8988T (cell line): ENCODE measurements at regions not wholly inside any gene's neighbourhood (a gene's known extent, or its start where the extent isn't known, plus 50 kb on each side); places are given as distances from the start of the nearest gene placed in this dataset.
"Not testable (repeated sequence)": the region's sequence is repeated elsewhere in the genome, so short reads cannot be mapped to it uniquely, and the experiment has no call there.

Experiments
- DNase-seq: peaks from one replicate; pipeline ENCODE4 v3.0.0; 2011

DNA sequence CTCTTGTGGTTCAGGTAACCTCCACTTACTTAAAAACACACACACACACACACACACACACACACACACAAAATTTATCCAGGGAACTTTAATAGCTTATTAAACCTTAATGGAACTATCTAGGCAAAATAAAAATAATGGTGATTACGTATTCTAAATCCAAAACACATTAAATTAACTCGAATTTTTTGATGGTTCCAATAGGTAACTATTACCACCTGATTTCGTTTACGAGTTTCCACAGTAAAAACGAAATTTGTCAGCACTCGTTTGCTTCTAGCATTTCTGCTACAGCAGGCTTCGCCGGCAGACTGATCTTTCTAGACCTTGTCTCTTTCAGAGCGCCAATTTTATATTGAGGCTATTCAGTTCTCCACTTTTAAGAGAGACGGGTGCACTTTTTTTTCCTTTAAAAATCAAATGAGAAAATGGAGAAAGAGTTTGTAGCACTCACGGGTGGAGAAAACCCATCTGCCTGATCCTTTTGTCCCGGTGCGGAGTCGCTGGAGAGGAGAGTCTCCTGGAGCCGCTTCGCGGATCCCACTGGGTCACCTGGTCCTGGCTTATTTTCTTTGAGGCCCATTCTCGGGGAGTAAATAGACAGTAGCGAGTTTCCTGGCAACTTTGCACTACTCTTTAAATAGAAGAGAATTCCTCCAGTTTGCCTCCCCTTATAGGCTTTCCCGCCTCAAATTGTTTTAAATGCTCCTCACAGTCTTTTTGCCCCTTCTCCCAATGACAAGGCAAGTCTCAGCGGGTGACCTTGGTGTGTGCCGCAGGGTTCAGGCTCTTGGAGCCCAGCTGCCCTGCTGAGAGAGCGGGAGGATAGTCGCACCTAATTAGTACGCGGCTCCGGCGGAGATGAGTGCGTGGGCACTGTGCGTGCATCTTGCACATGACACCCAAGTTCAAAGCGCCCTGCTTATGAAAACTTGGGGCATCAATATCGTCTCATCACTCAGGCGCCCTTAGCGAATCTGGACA lies 117.0 kb downstream of the KCNRG start:
- DNase-seq: no peak

- no peak for DNase-seq
These were observed 117.7 kb downstream of the KCNRG start for GRCh38 chr13:50132904-50133357.

DNA sequence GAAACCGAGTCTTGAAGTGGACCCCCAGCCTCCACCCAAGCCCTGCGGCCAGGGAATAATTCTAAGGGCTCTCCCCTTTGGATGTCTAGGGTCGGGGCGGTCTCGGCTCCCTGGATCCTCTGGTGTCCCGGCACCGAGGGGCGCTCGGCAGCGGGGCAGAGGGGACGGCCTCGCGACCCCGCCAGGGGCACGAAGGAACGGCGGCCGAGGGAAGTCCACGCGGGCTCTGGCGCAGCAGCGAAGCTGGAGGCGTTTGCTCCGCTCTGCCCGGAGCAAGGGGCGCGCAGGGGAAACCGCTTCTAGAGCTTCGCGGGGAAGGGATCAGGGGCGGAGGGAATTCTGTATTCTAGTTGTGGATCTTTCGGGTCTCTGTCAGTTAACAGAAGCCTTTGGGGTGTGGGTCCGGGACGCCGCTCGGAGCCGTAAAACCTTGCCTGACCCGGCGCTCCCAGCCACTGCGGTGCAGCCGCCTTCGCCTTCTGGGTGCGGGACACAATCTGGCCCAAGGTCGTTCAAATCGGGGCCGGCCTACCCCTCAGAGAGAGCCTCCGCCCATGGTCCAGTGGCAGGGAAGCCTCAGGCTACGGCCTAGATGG lies 118.2 kb downstream of the KCNRG start:
- no peak for DNase-seq

DNA sequence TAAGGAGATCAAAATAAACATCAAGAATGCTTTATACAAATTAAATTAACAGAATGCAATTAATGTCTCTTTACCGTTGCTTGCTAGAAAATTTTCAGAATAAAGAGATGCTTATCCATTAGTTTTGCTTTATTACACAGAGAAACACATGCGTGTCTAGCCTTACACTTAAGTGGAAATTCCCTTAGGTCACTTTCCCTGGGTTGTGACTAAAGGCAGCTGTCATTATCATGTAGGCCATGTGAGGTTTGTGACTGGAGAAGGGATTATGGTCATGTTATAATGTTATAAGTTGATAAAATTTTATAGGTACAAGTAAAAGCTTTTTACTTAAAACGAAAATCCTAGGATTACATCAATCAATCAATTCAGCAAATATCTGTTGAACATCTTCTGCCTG lies 121.0 kb downstream of the KCNRG start:
- no peak for DNase-seq

DNA sequence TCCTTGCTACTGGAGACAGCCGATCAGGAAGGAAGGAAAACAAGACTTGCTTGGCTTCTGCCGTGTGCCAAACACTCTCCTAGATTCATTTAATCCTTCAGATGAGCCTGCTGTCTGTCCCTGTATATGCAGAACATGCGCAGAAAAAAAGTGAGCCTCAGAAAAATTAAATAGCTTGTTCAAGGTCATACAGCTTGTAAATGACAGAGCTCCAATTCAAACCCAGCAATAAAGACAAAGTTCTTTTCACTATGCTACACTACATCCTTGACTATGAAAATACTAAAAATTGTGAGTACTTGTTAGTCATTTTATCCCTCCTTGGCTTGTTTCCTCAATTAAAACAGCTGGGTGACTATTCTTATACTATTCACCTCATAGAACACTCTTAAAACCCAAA lies 121.4 kb downstream of the KCNRG start:
- no peak for DNase-seq

GRCh38 chr13:50139435-50139934 lies 124.2 kb downstream of the KCNRG start:
- DNase-seq: not testable (repeated sequence)

- no peak for DNase-seq
These were observed 124.9 kb downstream of the KCNRG start for GRCh38 chr13:50140153-50140552.

GRCh38 chr13:50140581-50141374 lies 125.5 kb downstream of the KCNRG start:
- no peak for DNase-seq

DNA sequence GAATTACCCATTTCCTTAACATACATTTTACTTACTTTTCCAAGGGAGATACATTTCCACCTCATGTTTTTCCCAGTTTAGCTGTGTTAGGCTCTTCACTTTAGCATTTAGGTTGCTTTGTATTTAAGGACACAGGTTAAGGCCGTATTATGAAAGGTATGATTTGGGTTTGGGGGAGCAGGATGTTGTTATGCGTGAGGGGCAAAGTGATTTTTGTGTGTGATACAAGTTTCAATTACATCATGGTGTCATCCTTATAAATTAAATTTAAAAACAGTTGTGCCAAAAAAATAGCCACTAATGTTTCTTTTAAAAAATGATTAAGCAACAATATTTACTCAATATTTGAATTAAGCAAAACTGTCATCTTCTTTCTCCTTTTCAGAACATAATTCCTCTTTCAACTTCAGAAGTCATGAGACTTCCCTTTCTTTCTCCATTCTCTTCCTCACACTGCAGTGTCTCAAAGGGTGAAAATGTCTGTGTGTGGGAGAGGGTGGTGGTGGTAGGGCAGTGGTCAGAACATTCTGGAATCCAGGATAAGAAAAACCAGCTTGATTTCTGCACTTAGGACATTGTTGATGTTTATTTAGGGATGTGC lies 126.2 kb downstream of the KCNRG start:
- no peak for DNase-seq

- DNase-seq: no peak
These were observed 129.3 kb downstream of the KCNRG start for GRCh38 chr13:50144246-50145160.

DNA sequence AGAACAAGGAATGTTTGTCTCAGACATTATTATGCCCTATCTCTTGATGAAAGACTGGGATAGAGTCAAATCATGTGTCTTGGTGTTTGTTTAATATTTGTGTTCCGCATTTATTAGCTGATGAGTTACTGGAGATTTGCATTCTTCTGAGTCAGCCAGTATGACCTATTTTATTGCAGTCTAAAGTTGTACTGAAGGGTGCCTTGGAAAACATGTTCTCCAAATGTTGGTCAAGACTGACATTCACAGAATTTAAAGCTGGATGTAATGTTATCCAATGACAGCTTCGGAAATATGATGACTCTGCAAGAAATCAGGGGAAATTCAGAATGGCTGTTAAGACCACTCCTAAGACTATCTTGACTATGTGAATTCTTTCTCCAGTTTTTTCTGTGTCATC lies 134.0 kb downstream of the KCNRG start:
- DNase-seq: no peak

- DNase-seq: no peak
These were observed 134.7 kb downstream of the KCNRG start for GRCh38 chr13:50149932-50150331.

GRCh38 chr13:50152224-50152623 lies 137.0 kb downstream of the KCNRG start:
- DNase-seq: no peak

DNA sequence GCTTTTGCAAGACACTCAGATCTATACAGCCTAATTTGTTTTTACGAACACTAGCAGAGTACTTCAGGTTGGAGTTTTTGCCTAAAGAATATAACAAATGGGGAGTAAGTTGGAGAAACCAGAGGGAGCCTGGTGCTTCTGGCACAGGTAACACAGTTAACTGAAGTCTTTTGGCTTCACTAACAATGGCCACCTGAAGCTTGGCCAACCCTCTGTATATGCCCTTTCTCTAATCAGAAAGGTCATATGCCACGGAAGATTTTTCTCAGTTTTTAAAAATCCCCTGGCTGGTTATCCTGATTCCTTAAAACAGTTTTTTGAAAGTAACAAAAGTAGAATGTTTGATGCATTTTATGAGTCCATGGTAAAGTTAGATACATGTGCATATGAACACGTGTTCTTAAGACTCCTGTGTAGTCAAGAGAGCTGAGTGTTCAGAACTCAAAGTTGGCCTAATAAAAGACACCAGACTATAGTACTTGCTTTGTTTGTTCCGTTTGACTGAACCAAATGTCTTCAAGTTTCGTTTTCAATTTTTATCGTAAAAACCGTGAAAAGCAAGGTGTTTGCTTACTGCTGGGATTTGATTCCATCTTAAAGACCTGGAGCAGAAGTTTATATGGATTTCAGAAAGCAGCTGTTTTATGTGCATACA lies 137.5 kb downstream of the KCNRG start:
- DNase-seq: no peak

DNA sequence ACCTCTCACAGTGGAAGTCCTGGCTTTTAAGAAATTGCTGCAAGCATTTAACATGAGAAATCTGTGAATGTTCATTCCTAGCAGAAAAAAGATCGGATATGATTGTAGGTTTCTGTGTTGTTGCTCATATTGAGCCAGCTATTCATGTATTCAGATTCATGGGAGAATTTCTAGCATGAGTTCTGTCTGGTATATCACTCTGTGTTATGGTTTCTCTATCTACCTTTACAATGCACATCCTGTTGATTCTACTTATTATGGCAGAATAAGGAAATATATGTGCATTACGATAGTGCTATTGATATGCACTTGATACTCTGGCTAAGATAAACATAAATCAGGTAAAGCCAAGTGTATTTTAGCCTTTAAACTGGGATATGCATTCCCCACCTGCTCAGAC lies 138.2 kb downstream of the KCNRG start:
- no peak for DNase-seq

DNA sequence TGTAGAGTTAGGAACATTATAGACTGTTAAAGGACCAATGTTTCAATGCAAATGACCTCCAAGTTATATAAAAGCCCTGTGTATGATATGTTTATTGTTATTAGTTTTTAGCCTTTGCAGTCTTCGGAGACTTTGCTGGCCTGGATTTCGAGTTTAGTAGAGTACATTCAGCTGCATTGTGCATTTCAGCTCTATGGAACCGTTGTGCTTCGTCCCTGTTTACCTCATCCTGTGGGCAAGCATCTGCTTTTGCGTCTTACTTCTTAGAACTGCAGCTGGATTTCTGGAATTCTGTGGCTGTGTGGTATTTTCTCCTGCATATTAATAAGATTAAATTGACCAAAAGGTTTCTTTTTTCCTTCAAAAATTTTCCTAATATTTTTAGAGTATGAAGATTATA lies 138.6 kb downstream of the KCNRG start:
- no peak for DNase-seq

DNA sequence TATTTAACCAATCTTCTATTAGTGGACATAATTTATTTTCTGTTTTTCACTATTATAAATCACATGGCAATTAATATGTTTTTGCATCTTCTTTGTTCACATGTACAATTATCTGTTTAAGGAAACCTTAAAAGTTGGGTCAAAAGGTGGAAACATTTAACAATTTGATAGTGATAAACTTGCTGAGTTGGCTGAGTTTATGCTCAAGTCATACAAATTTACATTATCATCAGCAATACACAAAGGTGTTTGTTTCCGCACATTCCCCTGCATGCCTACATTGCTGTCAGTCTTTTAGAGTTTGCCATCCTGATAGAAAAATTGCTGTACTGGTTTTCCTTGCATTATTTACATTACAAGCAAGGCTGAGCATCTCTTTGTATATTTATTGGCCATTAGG lies 139.5 kb downstream of the KCNRG start:
- no peak for DNase-seq

- DNase-seq: no peak
These were observed 140.9 kb downstream of the KCNRG start for GRCh38 chr13:50156140-50156539.

- no peak for DNase-seq
These were observed 141.4 kb downstream of the KCNRG start for GRCh38 chr13:50156561-50157127.

DNA sequence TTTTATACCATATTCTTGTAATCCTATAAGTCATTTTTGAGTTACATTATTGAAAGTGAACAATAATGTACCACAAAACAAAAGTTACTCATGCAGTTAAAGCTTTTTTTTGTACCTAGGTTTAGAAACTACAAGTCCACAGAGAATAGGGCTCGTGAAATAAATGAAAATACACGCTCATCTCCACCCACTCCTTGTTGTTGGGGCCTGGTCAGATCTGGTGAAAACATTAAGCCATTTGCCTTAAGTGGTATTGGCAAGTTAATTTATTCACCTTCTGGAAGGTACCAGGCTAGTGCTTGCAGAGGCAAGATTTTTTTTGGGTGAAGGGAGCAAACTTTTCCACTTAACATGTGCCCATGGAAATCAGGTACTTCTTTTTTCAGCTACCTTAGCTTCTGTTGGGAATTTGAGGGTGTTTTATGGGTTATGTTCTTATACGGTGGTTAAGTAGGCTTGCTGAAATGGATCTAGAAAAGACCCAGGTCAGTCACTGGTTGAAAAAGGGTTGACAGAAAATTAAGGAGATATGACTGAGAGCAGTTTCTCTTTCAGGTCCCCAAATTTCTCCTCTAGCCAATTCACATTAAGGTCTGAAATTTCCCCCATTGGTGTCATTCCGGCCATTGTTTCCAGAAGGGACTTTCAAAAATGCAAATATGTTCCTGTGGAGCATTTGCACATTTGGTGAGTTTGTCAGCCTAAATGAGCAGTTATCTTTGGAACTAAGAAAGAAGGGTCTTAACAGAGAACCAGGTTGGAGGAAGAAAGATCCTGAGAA lies 143.3 kb downstream of the KCNRG start:
- no peak for DNase-seq
